ENCODE measurements at regions not wholly inside any gene's neighbourhood (a gene's known extent, or its start where the extent isn't known, plus 50 kb on each side); places are given as distances from the start of the nearest gene placed in this dataset.

GRCh38 chr11:131168839-131169713 is 201.3 kb upstream of the NTM start:
- no peak for DNase-seq (ENCODE audit: extremely low read depth, low read depth)
- TF ChIP-seq CTCF (IDR thresholded peaks at IDR 0.05; ENCODE audit: low read depth, low read length, missing control alignments): no peak
- no peak overlapping the region for H3K4me3 ChIP-seq (replicated peaks; ENCODE audit: low read depth, low read length)

GRCh38 chr11:131172011-131172410 is 198.4 kb upstream of the NTM start:
- DNase-seq (ENCODE audit: extremely low read depth, low read depth): no peak
- TF ChIP-seq CTCF (IDR thresholded peaks at IDR 0.05; ENCODE audit: low read depth, low read length, missing control alignments): no peak
- H3K4me3 ChIP-seq (replicated peaks; ENCODE audit: low read depth, low read length): no peak overlapping the region

GRCh38 chr11:131178020-131178419 is 192.4 kb upstream of the NTM start:
- no peak overlapping the region for H3K4me3 ChIP-seq (replicated peaks; ENCODE audit: low read depth, low read length)
- no peak for TF ChIP-seq CTCF (IDR thresholded peaks at IDR 0.05; ENCODE audit: low read depth, low read length, missing control alignments)
- no peak for DNase-seq (ENCODE audit: extremely low read depth, low read depth)

GRCh38 chr11:131178596-131178995 is 191.8 kb upstream of the NTM start:
- DNase-seq (ENCODE audit: extremely low read depth, low read depth): no peak
- no peak for TF ChIP-seq CTCF (IDR thresholded peaks at IDR 0.05; ENCODE audit: low read depth, low read length, missing control alignments)
- H3K4me3 ChIP-seq (replicated peaks; ENCODE audit: low read depth, low read length): no peak overlapping the region

- no peak for TF ChIP-seq CTCF (IDR thresholded peaks at IDR 0.05; ENCODE audit: low read depth, low read length, missing control alignments)
- H3K4me3 ChIP-seq (replicated peaks; ENCODE audit: low read depth, low read length): no peak overlapping the region
- no peak for DNase-seq (ENCODE audit: extremely low read depth, low read depth)
Observed at GRCh38 chr11:131179836-131180235, 190.6 kb upstream of the NTM start.

GRCh38 chr11:131185915-131186314 is 184.5 kb upstream of the NTM start:
- no peak for DNase-seq (ENCODE audit: extremely low read depth, low read depth)
- no peak for TF ChIP-seq CTCF (IDR thresholded peaks at IDR 0.05; ENCODE audit: low read depth, low read length, missing control alignments)
- H3K4me3 ChIP-seq (replicated peaks; ENCODE audit: low read depth, low read length): no peak overlapping the region
